K562 (cell line): ENCODE measurements at regions not wholly inside any gene's neighbourhood (a gene's known extent, or its start where the extent isn't known, plus 50 kb on each side); places are given as distances from the start of the nearest gene placed in this dataset.
A peak's percentile ranks its signal among the peaks of the same experiment; 100 is the strongest.

Experiments
- ATAC-seq: fragments of 200-7000 bp; cut with Tn5 transposase; 3 replicates; pipeline ENCODE4 v1.9.1; 2020; ENCODE audit warnings: moderate library complexity
- BruUV-seq: library from RNA; stranded (reverse); fragments of 400-500 nt; replicated peaks from 2 replicates; lab custom pipeline; 2021; lab: Mats Ljungman, UMichigan
- CTCF ChIA-PET: fragments of 300-600 bp; formaldehyde crosslinking; extraction: SDS; loops from one replicate; lab custom pipeline; 2021; ENCODE audit warnings: low intra/inter-chr PET ratio; lab: Yijun Ruan, JAX
- POLR2A ChIA-PET: fragments of 300-600, 350-650 bp; sonication (Branson Sonifier 250); formaldehyde crosslinking; extraction: SDS; loops from one replicate; lab custom pipeline; 2021; ENCODE audit warnings: antibody characterized with exemption, inconsistent platforms; lab: Yijun Ruan, JAX
- DNase-seq, 4 experiments: peaks; one replicate each; pipeline versions ENCODE4 v3.0.0 to v3.0.0-alpha.2; 2011 to 2018; ENCODE audit warnings: low spot score in 3 of 4, mixed read lengths in 3 of 4; ENCODE audit errors: extremely low read depth in 1 of 4
- FAIRE-seq: peaks from 2 replicates; lab custom pipeline; 2011; peaks lifted over from hg19 to GRCh38; lab: Jason Lieb, UNC
- H2AFZ ChIP-seq: 2 replicates; pipeline ENCODE4 v1.6.0; 2011; ENCODE audit warnings: low read depth, low read length, control low read depth, inconsistent platforms
- H3K27ac ChIP-seq: fragments of 200-600 bp; 3 replicates; pipeline ENCODE4 v1.8.0; 2011; ENCODE audit warnings: low read depth, mild to moderate bottlenecking, control low read depth, inconsistent platforms, low read length, moderate library complexity, mixed read lengths; ENCODE audit errors: extremely low read depth
- H3K27me3 ChIP-seq, 2 experiments: fragments of 300-600 bp in 1 of 2; 2 replicates in 1 of 2; 3 replicates in 1 of 2; pipeline versions ENCODE4 v1.6.0 to v1.8.0; 2011; ENCODE audit warnings: inconsistent platforms in 2 of 2, low read length in 2 of 2, mild to moderate bottlenecking in 1 of 2, mixed read lengths in 1 of 2, moderate library complexity in 1 of 2; ENCODE audit not compliant: control insufficient read depth in 2 of 2, insufficient read depth in 2 of 2
- H3K36me3 ChIP-seq: fragments of 300-600 bp; 3 replicates; pipeline ENCODE4 v1.8.0; 2011; ENCODE audit warnings: mild to moderate bottlenecking, low read length, inconsistent platforms; ENCODE audit not compliant: control insufficient read depth, insufficient read depth
- H3K4me1 ChIP-seq, 2 experiments: fragments of 200-600 bp in 1 of 2; replicated peaks in 1 of 2; 2 replicates in 1 of 2; 3 replicates in 1 of 2; pipeline versions ENCODE4 v1.5.1 to v1.8.0; 2011; ENCODE audit warnings: inconsistent platforms in 2 of 2, low read length in 2 of 2, mild to moderate bottlenecking in 1 of 2, mixed read lengths in 1 of 2, moderate library complexity in 1 of 2; ENCODE audit not compliant: control insufficient read depth in 2 of 2, insufficient read depth in 2 of 2
- H3K4me2 ChIP-seq: 2 replicates; pipeline ENCODE4 v1.6.1; 2011; ENCODE audit warnings: low read length, control low read depth, inconsistent platforms, mixed read lengths; ENCODE audit not compliant: insufficient read depth
- H3K4me3 ChIP-seq: fragments of 200-600 bp; sonication (generic), shearing (Covaris generic); 2 replicates; pipeline ENCODE4 v1.5.1; 2016; ENCODE audit warnings: control low read depth, inconsistent platforms
- H3K79me2 ChIP-seq: fragments of 200-600 bp; 3 replicates; pipeline ENCODE4 v1.8.0; 2011; ENCODE audit warnings: low read length, inconsistent platforms; ENCODE audit not compliant: control insufficient read depth, insufficient read depth
- H3K9ac ChIP-seq, 2 experiments: 2 replicates each; pipeline versions ENCODE4 v1.6.0 to v1.6.1; 2011; ENCODE audit warnings: low read depth in 2 of 2, low read length in 2 of 2, control low read depth in 1 of 2, inconsistent platforms in 1 of 2, mild to moderate bottlenecking in 1 of 2, mixed read lengths in 1 of 2; ENCODE audit not compliant: insufficient read depth in 1 of 2
- H3K9me1 ChIP-seq: one replicate; pipeline ENCODE4 v1.6.0; 2011; ENCODE audit warnings: inconsistent platforms, mild to moderate bottlenecking, low read length, moderate library complexity; ENCODE audit not compliant: control insufficient read depth, insufficient read depth
- H3K9me3 ChIP-seq: replicated peaks from 2 replicates; pipeline ENCODE4 v1.5.1; 2011; ENCODE audit warnings: low read depth, low read length, inconsistent platforms; ENCODE audit not compliant: control insufficient read depth, insufficient read depth
- H4K20me1 ChIP-seq: replicated peaks from 2 replicates; pipeline ENCODE4 v1.6.1; 2011; ENCODE audit warnings: low read length, inconsistent platforms, mixed read lengths; ENCODE audit not compliant: control insufficient read depth, insufficient read depth
- CCNT2 ChIP-seq: IDR thresholded peaks from 2 replicates; pipeline ENCODE4 v1.6.1; 2011; ENCODE audit warnings: borderline replicate concordance, low read depth, mild to moderate bottlenecking, moderate library complexity, mixed read lengths, low read length; ENCODE audit not compliant: insufficient read length; ENCODE audit errors: extremely low read depth
- EHMT2 ChIP-seq: fragments of 450-650 bp; IDR thresholded peaks from 2 replicates; pipeline ENCODE4 v1.6.1; 2018; ENCODE audit warnings: antibody characterized with exemption
- RB1 ChIP-seq: fragments of 450-650 bp; IDR thresholded peaks from 2 replicates; pipeline ENCODE4 v1.6.1; 2017; ENCODE audit warnings: low read depth, mild to moderate bottlenecking
- RBM25 ChIP-seq: fragments of 200-400 bp; formaldehyde crosslinking; IDR thresholded peaks from 2 replicates; pipeline ENCODE4 v1.6.1; 2018; ENCODE audit warnings: low read length, low read depth, moderate library complexity; ENCODE audit not compliant: severe bottlenecking
- RUNX1 ChIP-seq: sonication (generic); IDR thresholded peaks from 2 replicates; pipeline ENCODE4 v1.6.1; 2016; ENCODE audit warnings: antibody characterized with exemption, low read depth
- TRIM28 ChIP-seq: fragments of 450-650 bp; IDR thresholded peaks from 2 replicates; pipeline ENCODE4 v1.6.1; 2017
- XRCC3 ChIP-seq: fragments of 450-650 bp; IDR thresholded peaks from 2 replicates; pipeline ENCODE4 v1.6.1; 2017; ENCODE audit warnings: mild to moderate bottlenecking, moderate library complexity
- ZNF583 ChIP-seq: fragments of 250-450 bp; sonication (Bioruptor Pico); IDR thresholded peaks from 2 replicates; pipeline ENCODE4 v1.4.0; 2020
- WGBS: fragments of 100-300 bp; shearing (Covaris generic); methylation state at CpG from one replicate; pipeline ENCODE4 v1.1.6; 2016; ENCODE audit warnings: low coverage, mixed read lengths; ENCODE audit not compliant: insufficient coverage; ENCODE audit errors: missing lambda C conversion rate; 5-methylcytosine and 5-hydroxymethylcytosine counted together
- in situ Hi-C: fragments of 300-500 bp; cut with MboI; formaldehyde crosslinking; loops from 4 replicates; pipeline ENCODE4 v1.15.0; 2018; ENCODE audit warnings: inconsistent platforms, mixed read lengths
- intact Hi-C: fragments of 100-400 bp; cut with micrococcal nuclease; formaldehyde crosslinking; loops from 2 replicates; pipeline ENCODE4 v1.14.2; 2022
- TF ChIP-seq, protein P1 (sequence below): fragments of 450-650 bp; IDR thresholded peaks from 2 replicates; pipeline ENCODE4 v1.6.1; 2016
- TF ChIP-seq, protein P2 (sequence below), 2 experiments: IDR thresholded peaks in 1 of 2; conservative IDR thresholded peaks in 1 of 2; 2 replicates each; pipeline ENCODE4 v1.6.1; 2016; ENCODE audit warnings: low read depth in 2 of 2, mild to moderate bottlenecking in 1 of 2, missing compliant biosample characterization in 1 of 2, missing genetic modification characterization in 1 of 2, moderate library complexity in 1 of 2
- TF ChIP-seq, protein P3 (sequence below): IDR thresholded peaks from 3 replicates; pipeline ENCODE4 v1.6.1; 2011; ENCODE audit warnings: borderline replicate concordance, mild to moderate bottlenecking; ENCODE audit not compliant: insufficient read length, insufficient read depth
- TF ChIP-seq, protein P4 (sequence below): fragments of 450-650 bp; conservative IDR thresholded peaks from 2 replicates; pipeline ENCODE4 v1.6.1; 2016; ENCODE audit warnings: missing genetic modification characterization, low read depth, mild to moderate bottlenecking, missing compliant biosample characterization, moderate library complexity
- TF ChIP-seq, protein P5 (sequence below): fragments of 250-450 bp; sonication (Bioruptor Pico); IDR thresholded peaks from 2 replicates; pipeline ENCODE4 v1.4.0; 2020; ENCODE audit warnings: borderline replicate concordance

DNA sequence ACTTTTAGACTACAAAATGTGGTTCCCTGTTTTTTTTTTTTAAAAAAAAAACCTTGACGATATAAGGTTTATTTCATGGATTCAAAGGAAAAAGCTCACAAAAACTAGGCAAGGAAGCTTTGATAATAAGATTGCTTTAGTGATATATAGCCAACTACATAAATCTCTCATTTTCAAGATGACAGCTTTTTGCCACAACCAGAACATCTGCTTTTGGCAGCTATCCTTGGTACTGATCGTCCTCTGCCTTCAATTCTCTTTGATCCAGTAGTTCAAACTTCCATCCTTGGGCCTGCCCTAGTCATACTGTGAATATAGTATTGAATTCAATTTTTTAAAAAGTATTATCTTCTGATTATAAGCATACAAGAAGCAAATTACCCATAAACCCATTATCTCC lies 72.9 kb upstream of the CD53 start (continued):
- TF ChIP-seq, protein P1, sequence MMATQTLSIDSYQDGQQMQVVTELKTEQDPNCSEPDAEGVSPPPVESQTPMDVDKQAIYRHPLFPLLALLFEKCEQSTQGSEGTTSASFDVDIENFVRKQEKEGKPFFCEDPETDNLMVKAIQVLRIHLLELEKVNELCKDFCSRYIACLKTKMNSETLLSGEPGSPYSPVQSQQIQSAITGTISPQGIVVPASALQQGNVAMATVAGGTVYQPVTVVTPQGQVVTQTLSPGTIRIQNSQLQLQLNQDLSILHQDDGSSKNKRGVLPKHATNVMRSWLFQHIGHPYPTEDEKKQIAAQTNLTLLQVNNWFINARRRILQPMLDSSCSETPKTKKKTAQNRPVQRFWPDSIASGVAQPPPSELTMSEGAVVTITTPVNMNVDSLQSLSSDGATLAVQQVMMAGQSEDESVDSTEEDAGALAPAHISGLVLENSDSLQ: 0 out of 2 replicates have a peak, but pooled peaks have one; percentile 8
- TF ChIP-seq EHMT2 (peak; percentile 87), ZNF583 (CRISPR knock-in tag) (no peak), CCNT2 (no peak)
- TF ChIP-seq, protein P2, sequence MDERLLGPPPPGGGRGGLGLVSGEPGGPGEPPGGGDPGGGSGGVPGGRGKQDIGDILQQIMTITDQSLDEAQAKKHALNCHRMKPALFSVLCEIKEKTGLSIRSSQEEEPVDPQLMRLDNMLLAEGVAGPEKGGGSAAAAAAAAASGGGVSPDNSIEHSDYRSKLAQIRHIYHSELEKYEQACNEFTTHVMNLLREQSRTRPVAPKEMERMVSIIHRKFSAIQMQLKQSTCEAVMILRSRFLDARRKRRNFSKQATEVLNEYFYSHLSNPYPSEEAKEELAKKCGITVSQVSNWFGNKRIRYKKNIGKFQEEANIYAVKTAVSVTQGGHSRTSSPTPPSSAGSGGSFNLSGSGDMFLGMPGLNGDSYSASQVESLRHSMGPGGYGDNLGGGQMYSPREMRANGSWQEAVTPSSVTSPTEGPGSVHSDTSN (CRISPR knock-in tag; IDR thresholded peaks at IDR 0.05; ENCODE audit: low read depth): no peak
- TF ChIP-seq, protein P2 (tag; conservative IDR thresholded peaks at IDR 0.05; ENCODE audit: low read depth): peak; percentile 85

DNA sequence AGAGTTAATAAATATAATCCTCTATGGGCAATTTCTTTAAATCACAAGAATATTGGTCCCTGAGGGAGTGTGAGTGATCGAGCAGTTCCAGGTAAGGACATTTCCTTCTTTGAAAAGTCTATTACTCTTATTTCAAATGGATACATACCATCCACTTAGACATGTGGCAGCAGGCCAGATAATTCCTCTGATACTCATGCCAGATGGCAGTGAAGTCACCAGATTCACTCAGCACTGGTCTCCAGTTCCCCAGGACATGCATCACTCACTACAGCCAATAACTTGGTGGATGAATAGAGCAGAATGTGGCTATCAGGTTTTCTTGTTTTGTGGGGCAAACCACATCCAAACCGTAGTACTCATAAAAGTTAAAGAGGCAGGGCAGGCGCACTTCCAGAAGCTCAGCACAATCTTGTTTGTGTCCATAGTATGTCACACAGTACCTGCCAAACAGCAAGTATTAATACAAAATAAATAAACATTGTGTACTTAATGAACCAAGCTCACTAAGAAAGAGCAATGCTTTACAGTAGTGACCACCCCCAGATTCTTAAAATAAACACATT lies 74.2 kb upstream of the CD53 start:
- H3K9me1 ChIP-seq: no peaks in the 10 kb centered on the region
- intact Hi-C loops (no loop called here), in situ Hi-C loops (no loop called here)
- no peak overlapping the region for H3K9ac ChIP-seq
- ChIA-PET POLR2A (no interaction called here), CTCF (no interaction called here)
- no TSS peak for BruUV-seq
- H3K79me2 ChIP-seq: no peaks in the 10 kb centered on the region
- no peak overlapping the region for H3K4me2 ChIP-seq
- H3K36me3 ChIP-seq: no peaks in the 10 kb centered on the region
- ATAC-seq: no peak
- no peaks in the 10 kb centered on the region; a peak in 1 of 5 replicates for H3K27me3 ChIP-seq
- no peaks in the 10 kb centered on the region for H3K9me3 ChIP-seq
- H4K20me1 ChIP-seq: no peaks in the 10 kb centered on the region
- FAIRE-seq: no peak
- no peak overlapping the region for H3K4me3 ChIP-seq
- WGBS: 0% methylated on average over 3 of the region's 3 CpGs
- no peak overlapping the region for H2AFZ ChIP-seq
- DNase-seq: no peak
- no peaks in the 10 kb centered on the region for H3K4me1 ChIP-seq
- H3K27ac ChIP-seq: no peak overlapping the region
- TF ChIP-seq, protein P3, sequence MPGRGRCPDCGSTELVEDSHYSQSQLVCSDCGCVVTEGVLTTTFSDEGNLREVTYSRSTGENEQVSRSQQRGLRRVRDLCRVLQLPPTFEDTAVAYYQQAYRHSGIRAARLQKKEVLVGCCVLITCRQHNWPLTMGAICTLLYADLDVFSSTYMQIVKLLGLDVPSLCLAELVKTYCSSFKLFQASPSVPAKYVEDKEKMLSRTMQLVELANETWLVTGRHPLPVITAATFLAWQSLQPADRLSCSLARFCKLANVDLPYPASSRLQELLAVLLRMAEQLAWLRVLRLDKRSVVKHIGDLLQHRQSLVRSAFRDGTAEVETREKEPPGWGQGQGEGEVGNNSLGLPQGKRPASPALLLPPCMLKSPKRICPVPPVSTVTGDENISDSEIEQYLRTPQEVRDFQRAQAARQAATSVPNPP: no peak
- no peak for TF ChIP-seq RBM25
- no peak for TF ChIP-seq TRIM28
- no peak for TF ChIP-seq RUNX1
- TF ChIP-seq RB1: no peak
- no peak for TF ChIP-seq XRCC3
- TF ChIP-seq, protein P4, sequence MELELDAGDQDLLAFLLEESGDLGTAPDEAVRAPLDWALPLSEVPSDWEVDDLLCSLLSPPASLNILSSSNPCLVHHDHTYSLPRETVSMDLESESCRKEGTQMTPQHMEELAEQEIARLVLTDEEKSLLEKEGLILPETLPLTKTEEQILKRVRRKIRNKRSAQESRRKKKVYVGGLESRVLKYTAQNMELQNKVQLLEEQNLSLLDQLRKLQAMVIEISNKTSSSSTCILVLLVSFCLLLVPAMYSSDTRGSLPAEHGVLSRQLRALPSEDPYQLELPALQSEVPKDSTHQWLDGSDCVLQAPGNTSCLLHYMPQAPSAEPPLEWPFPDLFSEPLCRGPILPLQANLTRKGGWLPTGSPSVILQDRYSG: no peak
- TF ChIP-seq, protein P5, sequence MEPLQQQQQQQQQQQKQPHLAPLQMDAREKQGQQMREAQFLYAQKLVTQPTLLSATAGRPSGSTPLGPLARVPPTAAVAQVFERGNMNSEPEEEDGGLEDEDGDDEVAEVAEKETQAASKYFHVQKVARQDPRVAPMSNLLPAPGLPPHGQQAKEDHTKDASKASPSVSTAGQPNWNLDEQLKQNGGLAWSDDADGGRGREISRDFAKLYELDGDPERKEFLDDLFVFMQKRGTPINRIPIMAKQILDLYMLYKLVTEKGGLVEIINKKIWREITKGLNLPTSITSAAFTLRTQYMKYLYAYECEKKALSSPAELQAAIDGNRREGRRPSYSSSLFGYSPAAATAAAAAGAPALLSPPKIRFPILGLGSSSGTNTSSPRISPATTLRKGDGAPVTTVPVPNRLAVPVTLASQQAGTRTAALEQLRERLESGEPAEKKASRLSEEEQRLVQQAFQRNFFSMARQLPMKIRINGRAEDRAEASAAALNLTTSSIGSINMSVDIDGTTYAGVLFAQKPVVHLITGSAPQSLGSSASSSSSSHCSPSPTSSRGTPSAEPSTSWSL (CRISPR knock-in tag): no peak
